ENCODE measurements at regions not wholly inside any gene's neighbourhood (a gene's known extent, or its start where the extent isn't known, plus 50 kb on each side); places are given as distances from the start of the nearest gene placed in this dataset.
A peak's percentile ranks its signal among the peaks of the same experiment; 100 is the strongest.

DNA sequence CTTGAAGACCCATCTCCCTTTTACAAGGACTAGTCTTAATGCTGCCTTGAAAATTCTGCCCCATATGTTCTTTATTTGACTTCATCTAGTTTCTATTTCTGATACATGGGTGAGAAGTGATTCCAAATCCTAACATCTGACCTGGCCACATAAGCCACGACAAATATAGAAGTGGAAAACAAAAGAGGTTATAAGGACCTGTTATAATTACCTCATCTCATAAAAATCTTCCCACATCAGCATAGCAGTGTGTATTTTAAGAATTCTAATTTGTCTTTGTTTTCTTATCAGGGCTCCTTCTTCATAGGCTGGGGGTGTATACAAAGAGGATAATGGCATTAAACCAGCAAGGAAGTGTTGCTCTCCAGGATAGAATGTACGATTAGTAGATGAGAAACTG, 1007.4 kb downstream of the TTLL7 start:
- DNase-seq (no peak), ATAC-seq (no peak)
- Histone ChIP-seq H3K9me3 (peaks cover 0 to 8% of the 10 kb centered on the region in 2 donors), H3K4me1 (no peaks in the 10 kb centered on the region), H3K27ac (no peak overlapping the region), H3K4me3 (no peak overlapping the region), H3K27me3 (no peaks in the 10 kb centered on the region), H3K36me3 (no peaks in the 10 kb centered on the region)
- no peak for TF ChIP-seq CTCF (IDR thresholded peaks at IDR 0.05)
- intact Hi-C loops (cut with DNase I): no loop called here

- ATAC-seq (no peak), DNase-seq (no peak)
- intact Hi-C loops (cut with DNase I): no loop called here
- Histone ChIP-seq H3K4me1 (no peaks in the 10 kb centered on the region), H3K27me3 (no peaks in the 10 kb centered on the region), H3K9me3 (no peaks in the 10 kb centered on the region), H3K4me3 (no peak overlapping the region), H3K36me3 (no peaks in the 10 kb centered on the region), H3K27ac (no peak overlapping the region)
- no peak for TF ChIP-seq CTCF (IDR thresholded peaks at IDR 0.05)
Observed at GRCh38 chr1:82979593-82980236, 1019.2 kb downstream of the TTLL7 start.

- Histone ChIP-seq H3K27me3 (no peaks in the 10 kb centered on the region), H3K4me1 (no peaks in the 10 kb centered on the region), H3K4me3 (no peak overlapping the region), H3K36me3 (no peaks in the 10 kb centered on the region), H3K27ac (no peak overlapping the region), H3K9me3 (no peaks in the 10 kb centered on the region)
- no peak for DNase-seq
- intact Hi-C loops (cut with DNase I): no loop called here
- TF ChIP-seq CTCF (IDR thresholded peaks at IDR 0.05): no peak
- peak; percentile 51 for ATAC-seq
Observed at GRCh38 chr1:82978461-82979324, 1020.2 kb downstream of the TTLL7 start.

DNA sequence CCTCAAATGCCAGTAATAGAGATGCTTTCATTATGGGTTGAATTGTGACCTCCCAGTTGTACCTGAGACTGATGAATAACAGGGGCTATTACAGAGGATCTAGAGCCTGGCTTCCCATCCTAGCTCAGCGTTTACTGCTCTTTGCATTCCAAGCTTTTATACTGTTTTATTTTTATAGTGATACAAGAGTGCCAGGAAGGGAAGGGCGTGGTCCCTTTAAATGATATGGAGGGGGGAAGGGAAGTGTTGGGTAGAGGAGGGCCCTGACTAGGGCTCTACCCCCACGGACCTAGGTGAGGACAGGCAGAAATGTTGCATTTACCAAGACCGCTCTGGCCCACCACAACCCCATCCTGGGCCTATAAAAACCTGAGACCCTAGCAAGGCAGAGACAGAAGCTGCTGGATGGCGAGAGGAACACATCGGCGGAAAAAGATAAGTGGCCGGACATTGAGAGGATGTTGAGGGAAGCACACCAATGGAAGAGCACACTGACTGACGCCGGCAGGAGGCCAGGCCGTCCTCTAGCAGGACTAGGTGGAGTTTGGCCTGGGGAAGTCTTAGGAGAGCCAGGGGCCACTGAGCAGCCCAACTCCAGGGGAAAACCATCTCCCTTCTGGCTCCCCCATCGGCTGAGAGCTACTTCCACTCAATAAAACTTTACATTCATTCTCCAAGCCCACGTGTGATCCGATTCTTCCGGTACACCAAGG, 1025.9 kb downstream of the TTLL7 start:
- TF ChIP-seq CTCF (IDR thresholded peaks at IDR 0.05): no peak
- H3K27me3 ChIP-seq: no peaks in the 10 kb centered on the region
- ATAC-seq: no peak

GRCh38 chr1:82969340-82969739, 1029.6 kb downstream of the TTLL7 start:
- ATAC-seq: no peak
- H3K36me3 ChIP-seq: no peaks in the 10 kb centered on the region
- H3K9me3 ChIP-seq: peaks cover 0 to 2% of the 10 kb centered on the region in 2 donors
- no peak overlapping the region for H3K4me3 ChIP-seq
- no peaks in the 10 kb centered on the region for H3K27me3 ChIP-seq
- intact Hi-C loops (cut with DNase I): no loop called here
- H3K4me1 ChIP-seq: no peaks in the 10 kb centered on the region
- no peak for DNase-seq
- TF ChIP-seq CTCF (IDR thresholded peaks at IDR 0.05): no peak
- H3K27ac ChIP-seq: no peak overlapping the region

More for the DNA sequence above, 1025.9 kb downstream of the TTLL7 start:
- no peaks in the 10 kb centered on the region for H3K36me3 ChIP-seq
- H3K9me3 ChIP-seq: no peaks in the 10 kb centered on the region
- intact Hi-C loops (cut with DNase I): no loop called here
- no peak for DNase-seq
- H3K4me3 ChIP-seq: no peak overlapping the region
- no peaks in the 10 kb centered on the region for H3K4me1 ChIP-seq
- H3K27ac ChIP-seq: no peak overlapping the region

All from left lung (tissue), 4 donors.